ENCODE measurements at regions not wholly inside any gene's neighbourhood (a gene's known extent, or its start where the extent isn't known, plus 50 kb on each side); places are given as distances from the start of the nearest gene placed in this dataset.

- no peak for TF ChIP-seq CTCF (IDR thresholded peaks at IDR 0.05)
- TF ChIP-seq POLR2A (IDR thresholded peaks at IDR 0.05), result no peak
- Histone ChIP-seq H3K9me3 (no peaks in the 10 kb centered on the region), H3K27ac (no peak overlapping the region), H3K4me1 (no peaks in the 10 kb centered on the region), H3K27me3 (no peaks in the 10 kb centered on the region), H3K4me3 (no peak overlapping the region), H3K36me3 (ENCODE audit: low read depth, missing control alignments) (no peaks in the 10 kb centered on the region)
- intact Hi-C loops (cut with DNase I; ENCODE audit: low total_unique reads), result no loop called here
- no peak for DNase-seq
- 90 to 98% methylated on average over 7 of the region's 7 CpGs for WGBS, 2 donors
Measured at GRCh38 chr6:159642995-159643394, 50.0 kb downstream of the SOD2 start.

- intact Hi-C loops (cut with DNase I; ENCODE audit: low total_unique reads), result no loop called here
- TF ChIP-seq CTCF (IDR thresholded peaks at IDR 0.05) (no peak), POLR2A (IDR thresholded peaks at IDR 0.05) (no peak)
- H3K27ac ChIP-seq, result no peak overlapping the region
- H3K4me3 ChIP-seq, result no peak overlapping the region
- 71 to 82% methylated on average over 1 of the region's 1 CpG for WGBS, 2 donors
- H3K27me3 ChIP-seq, result no peaks in the 10 kb centered on the region
- H3K4me1 ChIP-seq, result no peaks in the 10 kb centered on the region
- H3K36me3 ChIP-seq (ENCODE audit: low read depth, missing control alignments), result no peaks in the 10 kb centered on the region
- no peaks in the 10 kb centered on the region for H3K9me3 ChIP-seq
- no peak for DNase-seq
Measured at GRCh38 chr6:159642481-159642880, 50.6 kb downstream of the SOD2 start.

- intact Hi-C loops (cut with DNase I; ENCODE audit: low total_unique reads), result no loop called here
- WGBS, 2 donors, result 89 to 97% methylated on average over 6 of the region's 6 CpGs
- TF ChIP-seq CTCF (IDR thresholded peaks at IDR 0.05), result no peak
- no peak for TF ChIP-seq POLR2A (IDR thresholded peaks at IDR 0.05)
Measured at GRCh38 chr6:159640722-159641482, 52.1 kb downstream of the SOD2 start.

GRCh38 chr6:159640322-159640721, 52.7 kb downstream of the SOD2 start:
- Histone ChIP-seq H3K36me3 (ENCODE audit: low read depth, missing control alignments) (no peaks in the 10 kb centered on the region), H3K27ac (no peak overlapping the region), H3K9me3 (no peaks in the 10 kb centered on the region), H3K4me1 (no peaks in the 10 kb centered on the region), H3K4me3 (no peak overlapping the region), H3K27me3 (no peaks in the 10 kb centered on the region)
- DNase-seq, result no peak
- TF ChIP-seq POLR2A (IDR thresholded peaks at IDR 0.05) (no peak), CTCF (IDR thresholded peaks at IDR 0.05) (no peak)
- 74 to 76% methylated on average over 2 of the region's 2 CpGs for WGBS, 2 donors
- intact Hi-C loops (cut with DNase I; ENCODE audit: low total_unique reads), result no loop called here

More at GRCh38 chr6:159640722-159641482, 52.1 kb downstream of the SOD2 start:
- H3K27ac ChIP-seq, result no peak overlapping the region
- H3K36me3 ChIP-seq (ENCODE audit: low read depth, missing control alignments), result no peaks in the 10 kb centered on the region
- DNase-seq, result no peak
- no peak overlapping the region for H3K4me3 ChIP-seq
- no peaks in the 10 kb centered on the region for H3K27me3 ChIP-seq
- no peaks in the 10 kb centered on the region for H3K4me1 ChIP-seq
- no peaks in the 10 kb centered on the region for H3K9me3 ChIP-seq

- WGBS, 2 donors, result 48 to 54% methylated on average over 3 of the region's 3 CpGs
- intact Hi-C loops (cut with DNase I; ENCODE audit: low total_unique reads), result no loop called here
- Histone ChIP-seq H3K27ac (no peak overlapping the region), H3K27me3 (no peaks in the 10 kb centered on the region), H3K4me1 (no peaks in the 10 kb centered on the region), H3K36me3 (ENCODE audit: low read depth, missing control alignments) (no peaks in the 10 kb centered on the region), H3K9me3 (no peaks in the 10 kb centered on the region), H3K4me3 (no peak overlapping the region)
- DNase-seq, result no peak
- TF ChIP-seq CTCF (IDR thresholded peaks at IDR 0.05) (no peak), POLR2A (IDR thresholded peaks at IDR 0.05) (no peak)
Measured at GRCh38 chr6:159639721-159640120, 53.3 kb downstream of the SOD2 start.
